ENCODE measurements at regions not wholly inside any gene's neighbourhood (a gene's known extent, or its start where the extent isn't known, plus 50 kb on each side); places are given as distances from the start of the nearest gene placed in this dataset.

DNA sequence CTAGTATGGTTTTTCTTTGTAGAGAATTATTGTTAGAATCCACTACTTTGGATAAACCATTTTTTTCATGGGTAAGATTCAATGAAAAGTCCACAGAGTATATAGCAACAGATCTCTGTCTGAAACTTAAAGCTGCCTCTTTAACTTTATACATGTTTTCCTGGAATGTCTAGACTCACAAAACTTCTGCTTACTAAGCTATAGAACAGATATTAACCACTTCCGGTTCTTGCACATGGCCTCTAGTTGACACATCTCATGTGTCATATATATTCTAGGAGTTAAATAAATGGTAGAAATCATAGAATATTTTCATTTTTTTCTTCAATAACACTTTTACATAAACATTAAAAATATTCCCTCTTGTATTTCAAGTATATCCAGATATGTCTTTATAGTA is 1693.9 kb downstream of the SI start:
- Histone ChIP-seq H4K20me1 (ENCODE audit: control insufficient read depth, extremely low read depth, insufficient read depth, low read length) (no peaks in the 10 kb centered on the region), H2AFZ (ENCODE audit: low read length) (no peak overlapping the region), H3K4me1 (ENCODE audit: control insufficient read depth, extremely low read depth, insufficient read depth, low read length) (no peaks in the 10 kb centered on the region), H3K9ac (ENCODE audit: insufficient read depth, low read length) (no peak overlapping the region), H3K4me3 (replicated peaks in 1 of 4; ENCODE audit: control extremely low read depth in 1 of 4, insufficient read depth in 1 of 4, low read depth in 3 of 4, low read length in 4 of 4) (no peak overlapping the region), H3K27ac (ENCODE audit: insufficient read depth, low read length) (no peak overlapping the region), H3K79me2 (ENCODE audit: control insufficient read depth, insufficient read depth, low read length) (no peaks in the 10 kb centered on the region), H3K36me3 (ENCODE audit: control insufficient read depth, insufficient read depth, low read length) (no peaks in the 10 kb centered on the region), H3K4me2 (ENCODE audit: extremely low read depth, insufficient read depth, low read length) (no peak overlapping the region), H3K27me3 (ENCODE audit: control insufficient read depth, insufficient read depth, low read length) (no peaks in the 10 kb centered on the region), H3K9me3 (ENCODE audit: control insufficient read depth, insufficient read depth, low read depth, low read length) (no peaks in the 10 kb centered on the region)
- no peak for TF ChIP-seq EZH2 (IDR thresholded peaks at IDR 0.05; ENCODE audit: low read length, missing control alignments)
- TF ChIP-seq, protein P1, sequence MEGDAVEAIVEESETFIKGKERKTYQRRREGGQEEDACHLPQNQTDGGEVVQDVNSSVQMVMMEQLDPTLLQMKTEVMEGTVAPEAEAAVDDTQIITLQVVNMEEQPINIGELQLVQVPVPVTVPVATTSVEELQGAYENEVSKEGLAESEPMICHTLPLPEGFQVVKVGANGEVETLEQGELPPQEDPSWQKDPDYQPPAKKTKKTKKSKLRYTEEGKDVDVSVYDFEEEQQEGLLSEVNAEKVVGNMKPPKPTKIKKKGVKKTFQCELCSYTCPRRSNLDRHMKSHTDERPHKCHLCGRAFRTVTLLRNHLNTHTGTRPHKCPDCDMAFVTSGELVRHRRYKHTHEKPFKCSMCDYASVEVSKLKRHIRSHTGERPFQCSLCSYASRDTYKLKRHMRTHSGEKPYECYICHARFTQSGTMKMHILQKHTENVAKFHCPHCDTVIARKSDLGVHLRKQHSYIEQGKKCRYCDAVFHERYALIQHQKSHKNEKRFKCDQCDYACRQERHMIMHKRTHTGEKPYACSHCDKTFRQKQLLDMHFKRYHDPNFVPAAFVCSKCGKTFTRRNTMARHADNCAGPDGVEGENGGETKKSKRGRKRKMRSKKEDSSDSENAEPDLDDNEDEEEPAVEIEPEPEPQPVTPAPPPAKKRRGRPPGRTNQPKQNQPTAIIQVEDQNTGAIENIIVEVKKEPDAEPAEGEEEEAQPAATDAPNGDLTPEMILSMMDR (conservative IDR thresholded peaks at IDR 0.05 in 1 of 2, IDR thresholded peaks at IDR 0.05 in 1 of 2; ENCODE audit: low read depth in 1 of 2, low read length in 2 of 2): no peak
- DNase-seq (ENCODE audit: low read depth in 2 of 2): no peak

DNA sequence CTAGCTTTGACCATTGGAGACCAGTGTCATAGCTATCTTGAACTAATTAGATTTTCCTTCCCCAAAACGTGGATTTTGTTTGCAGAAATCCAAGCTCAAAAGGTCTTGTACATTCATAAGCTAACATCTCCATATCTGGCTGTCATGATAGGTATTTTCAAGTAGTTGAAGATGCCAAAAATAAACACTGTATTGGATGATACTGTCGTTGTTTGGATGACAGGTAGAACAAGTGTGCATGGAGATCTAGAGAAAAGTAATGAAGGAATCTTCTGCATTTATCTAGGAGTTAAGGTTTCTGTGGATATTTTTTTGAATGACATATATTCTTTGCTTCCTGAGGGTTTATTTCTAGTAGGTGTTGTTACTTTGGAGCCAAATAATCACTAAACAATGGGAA is 1696.1 kb downstream of the SI start:
- Histone ChIP-seq H3K9ac (ENCODE audit: insufficient read depth, low read length) (no peak overlapping the region), H2AFZ (ENCODE audit: low read length) (no peak overlapping the region), H3K9me3 (ENCODE audit: control insufficient read depth, insufficient read depth, low read depth, low read length) (no peaks in the 10 kb centered on the region), H3K79me2 (ENCODE audit: control insufficient read depth, insufficient read depth, low read length) (no peaks in the 10 kb centered on the region), H3K4me1 (ENCODE audit: control insufficient read depth, extremely low read depth, insufficient read depth, low read length) (no peaks in the 10 kb centered on the region), H3K4me2 (ENCODE audit: extremely low read depth, insufficient read depth, low read length) (no peak overlapping the region), H3K36me3 (ENCODE audit: control insufficient read depth, insufficient read depth, low read length) (no peaks in the 10 kb centered on the region), H3K27ac (ENCODE audit: insufficient read depth, low read length) (no peak overlapping the region), H3K4me3 (replicated peaks in 1 of 4; ENCODE audit: control extremely low read depth in 1 of 4, insufficient read depth in 1 of 4, low read depth in 3 of 4, low read length in 4 of 4) (no peak overlapping the region), H4K20me1 (ENCODE audit: control insufficient read depth, extremely low read depth, insufficient read depth, low read length) (no peaks in the 10 kb centered on the region), H3K27me3 (ENCODE audit: control insufficient read depth, insufficient read depth, low read length) (no peaks in the 10 kb centered on the region)
- no peak for DNase-seq (ENCODE audit: low read depth in 2 of 2)
- TF ChIP-seq, protein P1 (conservative IDR thresholded peaks at IDR 0.05 in 1 of 2, IDR thresholded peaks at IDR 0.05 in 1 of 2; ENCODE audit: low read depth in 1 of 2, low read length in 2 of 2): no peak
- TF ChIP-seq EZH2 (IDR thresholded peaks at IDR 0.05; ENCODE audit: low read length, missing control alignments): no peak

DNA sequence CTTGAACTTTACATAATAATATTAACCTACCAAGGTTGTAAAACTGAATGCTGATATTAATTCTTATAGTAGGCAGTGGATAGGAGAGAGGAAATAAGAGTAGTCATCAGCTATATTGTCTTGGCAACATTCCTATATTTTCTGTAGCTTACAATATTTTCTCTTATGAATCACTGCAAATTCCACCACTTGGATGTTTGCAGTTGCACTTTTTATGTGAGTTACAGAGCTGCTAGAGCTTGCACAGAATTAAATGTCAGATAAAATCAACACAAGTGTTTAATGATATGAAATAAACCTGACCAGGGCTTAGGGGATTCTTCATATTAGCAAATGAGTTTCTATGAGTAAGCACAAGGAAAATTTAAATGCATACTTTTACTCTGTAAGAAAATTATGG is 1710.1 kb downstream of the SI start:
- Histone ChIP-seq H3K4me2 (ENCODE audit: extremely low read depth, insufficient read depth, low read length) (no peak overlapping the region), H3K9ac (ENCODE audit: insufficient read depth, low read length) (no peak overlapping the region), H3K4me1 (ENCODE audit: control insufficient read depth, extremely low read depth, insufficient read depth, low read length) (no peaks in the 10 kb centered on the region), H3K36me3 (ENCODE audit: control insufficient read depth, insufficient read depth, low read length) (no peaks in the 10 kb centered on the region), H3K27me3 (ENCODE audit: control insufficient read depth, insufficient read depth, low read length) (no peaks in the 10 kb centered on the region), H3K27ac (ENCODE audit: insufficient read depth, low read length) (no peak overlapping the region), H4K20me1 (ENCODE audit: control insufficient read depth, extremely low read depth, insufficient read depth, low read length) (no peaks in the 10 kb centered on the region), H2AFZ (ENCODE audit: low read length) (no peak overlapping the region), H3K79me2 (ENCODE audit: control insufficient read depth, insufficient read depth, low read length) (no peaks in the 10 kb centered on the region), H3K4me3 (replicated peaks in 1 of 4; ENCODE audit: control extremely low read depth in 1 of 4, insufficient read depth in 1 of 4, low read depth in 3 of 4, low read length in 4 of 4) (no peak overlapping the region), H3K9me3 (ENCODE audit: control insufficient read depth, insufficient read depth, low read depth, low read length) (no peaks in the 10 kb centered on the region)
- TF ChIP-seq, protein P1 (conservative IDR thresholded peaks at IDR 0.05 in 1 of 2, IDR thresholded peaks at IDR 0.05 in 1 of 2; ENCODE audit: low read depth in 1 of 2, low read length in 2 of 2): no peak
- no peak for TF ChIP-seq EZH2 (IDR thresholded peaks at IDR 0.05; ENCODE audit: low read length, missing control alignments)
- DNase-seq (ENCODE audit: low read depth in 2 of 2): peak; percentile 1 to 14
